NK-92 treated with Interleukin-12 subunit alpha and Interleukin-12 subunit beta, amount 100 ng/mL, for 24 hours (cell line): ENCODE measurements at regions not wholly inside any gene's neighbourhood (a gene's known extent, or its start where the extent isn't known, plus 50 kb on each side); places are given as distances from the start of the nearest gene placed in this dataset.
"Not testable (repeated sequence)": the region's sequence is repeated elsewhere in the genome, so short reads cannot be mapped to it uniquely, and the experiment has no call there.

Experiments
- DNase-seq: peaks from one replicate; lab custom pipeline; 2025; lab: John Stamatoyannopoulos, UW

- no peak for DNase-seq
These were observed 326.9 kb downstream of the KIF20B start for GRCh38 chr10:90028312-90028711.

DNA sequence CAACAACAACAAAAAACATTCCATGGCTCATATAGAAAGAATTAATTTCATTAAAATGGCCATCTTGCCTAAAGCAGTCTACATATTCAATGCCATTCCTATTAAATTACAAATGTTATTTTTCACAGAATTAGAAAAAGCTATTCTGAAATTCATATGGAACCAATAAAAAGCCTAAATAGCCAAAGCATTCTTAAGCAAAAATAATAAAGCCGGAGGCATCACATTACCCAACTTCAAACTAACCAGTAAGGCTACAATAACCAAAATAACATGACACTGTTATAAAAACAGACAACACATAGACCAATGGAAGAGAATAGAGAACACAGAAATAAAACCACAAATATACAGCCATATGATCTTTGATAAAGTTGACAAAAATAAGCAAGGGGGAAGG, 330.4 kb downstream of the KIF20B start:
- no peak for DNase-seq

DNA sequence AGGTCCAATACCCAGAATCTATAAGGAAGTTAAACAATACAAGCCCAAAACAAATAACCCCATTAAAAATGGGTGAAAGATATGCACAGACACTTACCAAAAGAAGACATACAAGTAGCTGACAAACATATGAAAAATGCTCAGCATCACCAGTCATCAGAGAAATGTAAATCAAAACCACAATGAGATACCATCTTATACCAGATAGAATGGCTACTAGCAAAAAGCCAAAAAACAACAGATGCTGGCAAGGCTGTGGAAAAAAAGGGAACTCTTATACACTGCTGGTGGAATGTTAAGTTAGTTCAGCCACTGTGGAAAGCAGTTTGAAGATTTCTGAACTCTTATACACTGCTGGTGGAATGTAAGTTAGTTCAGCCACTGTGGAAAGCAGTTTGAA, 331.1 kb downstream of the KIF20B start:
- no peak for DNase-seq

GRCh38 chr10:90034862-90035261, 333.5 kb downstream of the KIF20B start:
- DNase-seq = not testable (repeated sequence)

GRCh38 chr10:90041585-90041984, 340.2 kb downstream of the KIF20B start:
- DNase-seq = no peak

- no peak for DNase-seq
These were observed 340.7 kb downstream of the KIF20B start for GRCh38 chr10:90042075-90042474.

DNA sequence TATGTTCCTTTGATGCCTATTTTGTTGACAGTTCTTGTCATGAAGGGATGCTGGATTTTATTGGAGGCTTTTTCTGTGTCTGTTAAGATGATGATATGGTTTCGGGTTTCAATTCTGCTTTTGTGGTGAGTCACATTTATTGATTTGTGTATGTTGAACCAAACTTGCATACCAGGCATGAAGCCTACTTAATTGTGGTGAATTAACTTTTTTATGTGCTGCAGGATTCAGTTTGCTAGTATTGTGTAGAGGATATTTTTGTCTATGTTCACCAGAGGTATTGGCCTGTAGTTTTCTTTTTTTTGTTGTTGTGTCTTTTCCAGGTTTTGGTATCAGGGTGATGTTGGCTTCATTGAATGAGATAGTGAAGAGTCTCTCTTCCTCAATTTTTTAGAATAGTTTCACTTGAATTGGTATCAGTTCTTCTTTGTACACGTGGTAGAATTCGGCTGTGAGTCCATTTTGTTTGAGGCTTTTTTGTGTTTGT, 345.9 kb downstream of the KIF20B start:
- DNase-seq = no peak

DNA sequence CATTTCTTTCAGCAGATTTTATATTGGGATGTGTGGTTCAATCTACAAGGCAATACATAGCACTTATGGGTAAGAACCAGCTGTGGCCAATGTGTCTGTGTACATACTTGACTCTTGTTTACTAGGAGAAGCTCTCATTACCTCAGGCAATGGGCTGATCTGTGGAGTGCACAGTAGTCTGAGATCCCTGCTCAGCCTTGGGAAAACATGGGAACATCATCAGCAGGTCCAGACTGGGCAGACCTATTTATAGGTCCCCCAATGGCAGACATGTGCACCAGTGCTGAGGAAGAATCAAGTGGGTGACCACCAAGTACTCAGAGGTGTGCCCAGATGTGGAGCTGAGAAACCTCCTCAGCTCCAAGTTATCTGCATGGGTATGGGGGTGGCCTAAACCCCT, 349.7 kb downstream of the KIF20B start:
- no peak for DNase-seq

DNA sequence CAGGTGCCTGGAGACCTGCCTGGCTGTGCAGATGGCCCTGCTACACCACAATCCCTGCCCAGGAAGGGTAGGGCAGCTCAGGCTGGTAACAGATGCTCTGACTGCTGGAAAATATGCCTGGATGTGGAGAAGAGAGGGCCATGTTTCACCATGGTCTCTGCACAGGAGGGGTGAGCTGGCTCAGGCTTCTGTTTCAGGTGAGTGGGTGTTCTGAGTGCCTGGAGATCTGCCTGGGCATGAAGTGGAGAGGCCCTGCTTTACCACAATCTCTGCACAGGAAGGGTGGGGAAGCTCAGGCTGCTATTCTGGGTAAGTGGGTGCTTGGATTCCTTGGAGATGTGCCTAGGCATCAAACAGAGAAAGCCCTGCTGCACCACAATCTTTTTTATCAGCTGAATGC, 350.1 kb downstream of the KIF20B start:
- no peak for DNase-seq

GRCh38 chr10:90062786-90063185, 361.4 kb downstream of the KIF20B start:
- no peak for DNase-seq

DNA sequence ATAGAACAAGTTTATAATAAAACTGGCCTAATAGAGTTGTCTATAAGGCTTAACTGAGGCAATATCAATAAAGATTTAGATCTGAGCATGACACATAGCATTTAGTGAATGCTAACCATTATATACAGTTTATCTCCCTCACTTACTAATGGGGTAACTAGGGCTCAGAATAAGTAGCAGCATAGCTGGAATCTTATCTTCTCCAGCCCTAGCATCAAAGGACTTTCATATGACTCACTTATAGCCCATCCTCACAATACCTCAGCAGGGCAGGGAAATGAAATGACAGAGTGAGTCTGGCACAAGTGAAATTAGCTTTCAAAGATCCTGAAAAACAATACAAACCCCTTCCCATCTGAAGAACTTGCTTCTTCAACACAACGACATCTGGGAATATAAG, 362.9 kb downstream of the KIF20B start:
- no peak for DNase-seq

DNA sequence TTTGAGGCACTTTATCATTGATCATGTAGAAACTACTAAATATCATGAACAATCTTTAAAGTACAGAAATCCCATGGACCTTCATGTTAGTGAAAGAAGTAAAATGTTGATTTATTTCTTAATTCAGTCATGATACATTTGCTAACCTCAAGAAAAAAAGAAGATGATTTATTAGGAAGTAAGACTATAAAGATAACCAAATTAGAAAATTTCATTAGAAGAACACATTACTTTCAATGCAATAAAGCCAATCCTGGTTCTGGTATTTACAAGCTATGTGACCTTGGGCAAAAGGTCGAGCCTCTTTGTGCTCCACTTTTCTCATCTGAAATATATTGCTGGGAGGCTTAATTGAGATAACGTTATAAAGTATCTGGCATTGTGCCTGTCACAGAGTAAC, 365.0 kb downstream of the KIF20B start:
- DNase-seq = no peak

- DNase-seq = no peak
These were observed 374.6 kb downstream of the KIF20B start for GRCh38 chr10:90075995-90076394.

- no peak for DNase-seq
These were observed 378.4 kb downstream of the KIF20B start for GRCh38 chr10:90079819-90080218.

GRCh38 chr10:90086606-90087190, 385.3 kb downstream of the KIF20B start:
- not testable (repeated sequence) for DNase-seq

GRCh38 chr10:90087197-90088023, 386.0 kb downstream of the KIF20B start:
- no peak for DNase-seq

DNA sequence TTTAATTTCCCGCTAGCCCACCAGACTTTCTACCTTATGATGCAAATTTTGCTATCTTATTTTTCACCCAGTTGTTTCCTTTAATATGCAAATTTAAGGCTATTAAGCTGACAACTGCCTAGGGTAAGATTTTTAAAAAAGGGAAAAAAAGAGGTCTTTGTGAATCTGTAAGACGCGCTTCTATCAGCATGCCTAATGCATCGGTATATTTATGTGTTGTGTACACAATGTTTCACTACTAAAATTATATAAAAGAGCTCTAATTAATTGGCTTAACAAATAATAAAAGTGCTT, 386.6 kb downstream of the KIF20B start:
- no peak for DNase-seq

DNA sequence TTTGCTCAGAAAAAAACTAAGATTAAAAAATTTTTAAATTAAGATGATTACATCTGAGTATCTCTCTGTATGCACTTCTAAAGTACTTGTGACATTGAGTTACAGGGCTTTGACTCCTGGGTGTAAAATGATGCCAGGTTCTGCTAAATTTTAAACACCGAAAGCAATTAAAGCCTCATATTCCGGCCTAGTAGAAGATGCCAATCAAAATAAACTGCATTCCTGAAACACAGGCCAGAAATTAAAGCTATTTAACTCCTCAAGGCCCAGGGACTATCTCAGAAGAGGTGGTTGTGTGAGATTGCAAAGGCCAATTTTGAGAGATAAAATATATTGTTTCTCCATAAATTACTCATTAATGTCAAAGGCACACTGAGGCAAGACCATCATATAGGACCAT, 388.3 kb downstream of the KIF20B start:
- no peak for DNase-seq

DNA sequence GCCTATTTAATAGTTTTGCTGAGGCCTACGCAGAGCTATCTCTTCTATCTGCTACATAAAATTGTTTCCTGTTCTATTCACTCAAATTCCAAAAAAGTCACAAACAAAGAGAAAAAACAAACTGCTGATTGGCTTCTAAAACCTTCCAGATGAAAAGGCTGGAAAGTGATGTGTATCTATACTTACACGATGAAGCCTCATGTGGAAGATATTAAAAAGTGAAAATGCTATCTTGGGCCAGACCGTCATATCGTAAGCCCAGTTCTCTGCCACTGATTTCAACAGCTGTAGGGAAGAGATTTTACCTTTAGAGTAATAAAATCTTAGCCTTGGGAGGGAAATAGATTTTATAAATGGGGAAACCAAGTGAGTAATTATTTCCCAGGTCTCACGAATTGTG, 394.8 kb downstream of the KIF20B start:
- DNase-seq = no peak

- DNase-seq = not testable (repeated sequence)
These were observed 406.2 kb downstream of the KIF20B start for GRCh38 chr10:90107581-90107980.

- DNase-seq = no peak
These were observed 410.3 kb downstream of the KIF20B start for GRCh38 chr10:90111671-90112070.

- DNase-seq = no peak
These were observed 411.3 kb downstream of the KIF20B start for GRCh38 chr10:90112681-90113080.

GRCh38 chr10:90118567-90118966, 417.2 kb downstream of the KIF20B start:
- not testable (repeated sequence) for DNase-seq
